ENCODE measurements at regions not wholly inside any gene's neighbourhood (a gene's known extent, or its start where the extent isn't known, plus 50 kb on each side); places are given as distances from the start of the nearest gene placed in this dataset.

DNA sequence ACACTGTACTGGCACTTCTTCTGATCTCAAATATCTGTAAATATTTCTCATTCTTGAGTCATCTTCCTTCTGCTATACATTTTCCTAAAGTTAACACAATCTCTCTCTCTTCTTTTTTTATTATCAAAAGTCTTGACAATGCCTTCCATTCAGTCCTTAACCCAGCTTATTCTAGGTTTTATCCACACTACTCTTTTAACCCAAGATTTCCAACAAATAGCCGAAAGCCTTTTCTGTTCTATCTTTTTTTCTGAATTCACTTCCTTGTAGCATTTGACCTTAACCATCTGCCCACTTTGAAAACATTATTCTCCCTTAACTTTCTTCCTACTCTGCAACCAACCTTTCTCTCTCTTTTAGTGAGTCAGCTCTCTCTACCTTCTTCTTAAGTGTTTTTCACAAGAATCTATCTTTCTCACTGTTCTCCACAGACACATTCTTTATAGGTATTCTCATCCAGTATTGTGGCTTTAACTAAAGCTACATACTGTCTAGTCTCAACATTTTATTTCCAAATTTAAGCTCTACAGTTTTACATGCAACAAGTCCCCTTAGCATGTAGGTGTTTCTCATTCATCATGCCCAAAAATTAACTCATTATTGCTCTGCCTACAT lies 915.6 kb downstream of the KCNMA1 start:
- Histone ChIP-seq H3K27ac (ENCODE audit: low read depth in 1 of 2, low read length in 2 of 2) (no peak overlapping the region), H3K9ac (ENCODE audit: low read depth in 1 of 2, low read length in 2 of 2) (no peak overlapping the region), H3K4me3 (ENCODE audit: low read depth in 1 of 3, low read length in 3 of 3) (no peak overlapping the region), H3K4me1 (ENCODE audit: control insufficient read depth in 4 of 4, insufficient read depth in 4 of 4, low read length in 3 of 4) (no peaks in the 10 kb centered on the region), H3K27me3 (ENCODE audit: control insufficient read depth in 4 of 4, insufficient read depth in 4 of 4, low read length in 3 of 4) (peaks cover 0 to 7% (median 1%) of the 10 kb centered on the region in 4 donors), H3K9me3 (ENCODE audit: control insufficient read depth in 4 of 4, low read length in 3 of 4) (no peaks in the 10 kb centered on the region), H3K36me3 (ENCODE audit: control insufficient read depth in 4 of 4, insufficient read depth in 3 of 4, low read depth in 1 of 4, low read length in 3 of 4) (no peaks in the 10 kb centered on the region)
- 83% methylated on average over 1 of the region's 1 CpG for WGBS
- DNase-seq (ENCODE audit: low spot score), result no peak
- TF ChIP-seq, protein P1, sequence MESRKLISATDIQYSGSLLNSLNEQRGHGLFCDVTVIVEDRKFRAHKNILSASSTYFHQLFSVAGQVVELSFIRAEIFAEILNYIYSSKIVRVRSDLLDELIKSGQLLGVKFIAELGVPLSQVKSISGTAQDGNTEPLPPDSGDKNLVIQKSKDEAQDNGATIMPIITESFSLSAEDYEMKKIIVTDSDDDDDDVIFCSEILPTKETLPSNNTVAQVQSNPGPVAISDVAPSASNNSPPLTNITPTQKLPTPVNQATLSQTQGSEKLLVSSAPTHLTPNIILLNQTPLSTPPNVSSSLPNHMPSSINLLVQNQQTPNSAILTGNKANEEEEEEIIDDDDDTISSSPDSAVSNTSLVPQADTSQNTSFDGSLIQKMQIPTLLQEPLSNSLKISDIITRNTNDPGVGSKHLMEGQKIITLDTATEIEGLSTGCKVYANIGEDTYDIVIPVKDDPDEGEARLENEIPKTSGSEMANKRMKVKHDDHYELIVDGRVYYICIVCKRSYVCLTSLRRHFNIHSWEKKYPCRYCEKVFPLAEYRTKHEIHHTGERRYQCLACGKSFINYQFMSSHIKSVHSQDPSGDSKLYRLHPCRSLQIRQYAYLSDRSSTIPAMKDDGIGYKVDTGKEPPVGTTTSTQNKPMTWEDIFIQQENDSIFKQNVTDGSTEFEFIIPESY (IDR thresholded peaks at IDR 0.05), result no peak
- TF ChIP-seq FOXA1 (IDR thresholded peaks at IDR 0.05) (no peak), JUND (IDR thresholded peaks at IDR 0.05) (no peak), HNF4G (IDR thresholded peaks at IDR 0.05) (no peak), HNF4A (conservative IDR thresholded peaks at IDR 0.05) (no peak), FOXA2 (IDR thresholded peaks at IDR 0.05) (no peak), GABPA (IDR thresholded peaks at IDR 0.05 in 1 of 2, conservative IDR thresholded peaks at IDR 0.05 in 1 of 2) (no peak), EGR1 (IDR thresholded peaks at IDR 0.05; ENCODE audit: low read depth in 2 of 2) (no peak), TAF1 (conservative IDR thresholded peaks at IDR 0.05) (no peak), RXRA (IDR thresholded peaks at IDR 0.05) (no peak), YY1 (IDR thresholded peaks at IDR 0.05) (no peak), RAD21 (IDR thresholded peaks at IDR 0.05) (no peak), SP1 (IDR thresholded peaks at IDR 0.05) (no peak), NR2F2 (IDR thresholded peaks at IDR 0.05) (no peak)
- TF ChIP-seq, protein P2, sequence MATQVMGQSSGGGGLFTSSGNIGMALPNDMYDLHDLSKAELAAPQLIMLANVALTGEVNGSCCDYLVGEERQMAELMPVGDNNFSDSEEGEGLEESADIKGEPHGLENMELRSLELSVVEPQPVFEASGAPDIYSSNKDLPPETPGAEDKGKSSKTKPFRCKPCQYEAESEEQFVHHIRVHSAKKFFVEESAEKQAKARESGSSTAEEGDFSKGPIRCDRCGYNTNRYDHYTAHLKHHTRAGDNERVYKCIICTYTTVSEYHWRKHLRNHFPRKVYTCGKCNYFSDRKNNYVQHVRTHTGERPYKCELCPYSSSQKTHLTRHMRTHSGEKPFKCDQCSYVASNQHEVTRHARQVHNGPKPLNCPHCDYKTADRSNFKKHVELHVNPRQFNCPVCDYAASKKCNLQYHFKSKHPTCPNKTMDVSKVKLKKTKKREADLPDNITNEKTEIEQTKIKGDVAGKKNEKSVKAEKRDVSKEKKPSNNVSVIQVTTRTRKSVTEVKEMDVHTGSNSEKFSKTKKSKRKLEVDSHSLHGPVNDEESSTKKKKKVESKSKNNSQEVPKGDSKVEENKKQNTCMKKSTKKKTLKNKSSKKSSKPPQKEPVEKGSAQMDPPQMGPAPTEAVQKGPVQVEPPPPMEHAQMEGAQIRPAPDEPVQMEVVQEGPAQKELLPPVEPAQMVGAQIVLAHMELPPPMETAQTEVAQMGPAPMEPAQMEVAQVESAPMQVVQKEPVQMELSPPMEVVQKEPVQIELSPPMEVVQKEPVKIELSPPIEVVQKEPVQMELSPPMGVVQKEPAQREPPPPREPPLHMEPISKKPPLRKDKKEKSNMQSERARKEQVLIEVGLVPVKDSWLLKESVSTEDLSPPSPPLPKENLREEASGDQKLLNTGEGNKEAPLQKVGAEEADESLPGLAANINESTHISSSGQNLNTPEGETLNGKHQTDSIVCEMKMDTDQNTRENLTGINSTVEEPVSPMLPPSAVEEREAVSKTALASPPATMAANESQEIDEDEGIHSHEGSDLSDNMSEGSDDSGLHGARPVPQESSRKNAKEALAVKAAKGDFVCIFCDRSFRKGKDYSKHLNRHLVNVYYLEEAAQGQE (IDR thresholded peaks at IDR 0.05), result no peak
- TF ChIP-seq, protein P3, sequence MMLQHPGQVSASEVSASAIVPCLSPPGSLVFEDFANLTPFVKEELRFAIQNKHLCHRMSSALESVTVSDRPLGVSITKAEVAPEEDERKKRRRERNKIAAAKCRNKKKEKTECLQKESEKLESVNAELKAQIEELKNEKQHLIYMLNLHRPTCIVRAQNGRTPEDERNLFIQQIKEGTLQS (IDR thresholded peaks at IDR 0.05), result no peak
- TF ChIP-seq, protein P4, sequence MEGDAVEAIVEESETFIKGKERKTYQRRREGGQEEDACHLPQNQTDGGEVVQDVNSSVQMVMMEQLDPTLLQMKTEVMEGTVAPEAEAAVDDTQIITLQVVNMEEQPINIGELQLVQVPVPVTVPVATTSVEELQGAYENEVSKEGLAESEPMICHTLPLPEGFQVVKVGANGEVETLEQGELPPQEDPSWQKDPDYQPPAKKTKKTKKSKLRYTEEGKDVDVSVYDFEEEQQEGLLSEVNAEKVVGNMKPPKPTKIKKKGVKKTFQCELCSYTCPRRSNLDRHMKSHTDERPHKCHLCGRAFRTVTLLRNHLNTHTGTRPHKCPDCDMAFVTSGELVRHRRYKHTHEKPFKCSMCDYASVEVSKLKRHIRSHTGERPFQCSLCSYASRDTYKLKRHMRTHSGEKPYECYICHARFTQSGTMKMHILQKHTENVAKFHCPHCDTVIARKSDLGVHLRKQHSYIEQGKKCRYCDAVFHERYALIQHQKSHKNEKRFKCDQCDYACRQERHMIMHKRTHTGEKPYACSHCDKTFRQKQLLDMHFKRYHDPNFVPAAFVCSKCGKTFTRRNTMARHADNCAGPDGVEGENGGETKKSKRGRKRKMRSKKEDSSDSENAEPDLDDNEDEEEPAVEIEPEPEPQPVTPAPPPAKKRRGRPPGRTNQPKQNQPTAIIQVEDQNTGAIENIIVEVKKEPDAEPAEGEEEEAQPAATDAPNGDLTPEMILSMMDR (IDR thresholded peaks at IDR 0.05; ENCODE audit: low read depth, low read length, missing input control), result no peak
- TF ChIP-seq, protein P5, sequence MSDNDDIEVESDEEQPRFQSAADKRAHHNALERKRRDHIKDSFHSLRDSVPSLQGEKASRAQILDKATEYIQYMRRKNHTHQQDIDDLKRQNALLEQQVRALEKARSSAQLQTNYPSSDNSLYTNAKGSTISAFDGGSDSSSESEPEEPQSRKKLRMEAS (IDR thresholded peaks at IDR 0.05), result no peak
